Smooth muscle cell (in vitro differentiated cells): ENCODE measurements at regions not wholly inside any gene's neighbourhood (a gene's known extent, or its start where the extent isn't known, plus 50 kb on each side); places are given as distances from the start of the nearest gene placed in this dataset.

Experiments
- DNase-seq: peaks from one replicate; lab custom pipeline; 2025; ENCODE audit not compliant: unreplicated experiment; lab: John Stamatoyannopoulos, UW
- H2AFZ ChIP-seq: fragments of 200-600 bp; sonication (generic); 2 replicates; pipeline ENCODE4 v1.6.0; 2016; ENCODE audit warnings: antibody characterized with exemption, low read depth, mild to moderate bottlenecking
- H3F3A ChIP-seq: fragments of 200-600 bp; sonication (generic); 2 replicates; pipeline ENCODE4 v1.6.0; 2017; ENCODE audit warnings: antibody characterized with exemption, low read depth
- H3K27ac ChIP-seq: fragments of 200-600 bp; sonication (generic); 2 replicates; pipeline ENCODE4 v1.5.1; 2016; ENCODE audit warnings: low read depth, mild to moderate bottlenecking
- H3K27me3 ChIP-seq: fragments of 200-600 bp; sonication (generic); 2 replicates; pipeline ENCODE4 v1.6.1; 2016; ENCODE audit warnings: low read depth, mild to moderate bottlenecking
- H3K36me3 ChIP-seq: fragments of 200-600 bp; sonication (generic); 2 replicates; pipeline ENCODE4 v1.5.1; 2016; ENCODE audit warnings: low read depth
- H3K4me1 ChIP-seq: fragments of 200-600 bp; sonication (generic); 2 replicates; pipeline ENCODE4 v1.5.1; 2016; ENCODE audit warnings: low read depth
- H3K4me2 ChIP-seq: fragments of 200-600 bp; sonication (generic); 2 replicates; pipeline ENCODE4 v1.6.0; 2016; ENCODE audit warnings: mild to moderate bottlenecking
- H3K4me3 ChIP-seq: fragments of 200-600 bp; sonication (generic); 2 replicates; pipeline ENCODE4 v1.5.1; 2016; ENCODE audit warnings: mild to moderate bottlenecking
- H3K79me2 ChIP-seq: fragments of 200-600 bp; sonication (generic); 2 replicates; pipeline ENCODE4 v1.6.0; 2016; ENCODE audit warnings: low read depth, mild to moderate bottlenecking
- H3K9ac ChIP-seq: fragments of 200-600 bp; sonication (generic); 2 replicates; pipeline ENCODE4 v1.6.0; 2016; ENCODE audit warnings: low read depth
- H3K9me3 ChIP-seq: fragments of 200-600 bp; sonication (generic); replicated peaks from 2 replicates; pipeline ENCODE4 v1.5.1; 2016; ENCODE audit warnings: low read depth
- H4K20me1 ChIP-seq: fragments of 200-600 bp; sonication (generic); 2 replicates; pipeline ENCODE4 v1.6.0; 2016; ENCODE audit warnings: low read depth
- WGBS: methylation state at CpG from one replicate; pipeline ENCODE4 v1.1.7; 2016; ENCODE audit warnings: low lambda C conversion rate; 5-methylcytosine and 5-hydroxymethylcytosine counted together
- TF ChIP-seq, protein P1 (sequence below): fragments of 200-600 bp; sonication (generic); IDR thresholded peaks from 2 replicates; pipeline ENCODE4 v1.5.1; 2017; ENCODE audit warnings: borderline replicate concordance, mild to moderate bottlenecking, antibody characterized with exemption; ENCODE audit not compliant: insufficient read depth, poor library complexity, severe bottlenecking

DNA sequence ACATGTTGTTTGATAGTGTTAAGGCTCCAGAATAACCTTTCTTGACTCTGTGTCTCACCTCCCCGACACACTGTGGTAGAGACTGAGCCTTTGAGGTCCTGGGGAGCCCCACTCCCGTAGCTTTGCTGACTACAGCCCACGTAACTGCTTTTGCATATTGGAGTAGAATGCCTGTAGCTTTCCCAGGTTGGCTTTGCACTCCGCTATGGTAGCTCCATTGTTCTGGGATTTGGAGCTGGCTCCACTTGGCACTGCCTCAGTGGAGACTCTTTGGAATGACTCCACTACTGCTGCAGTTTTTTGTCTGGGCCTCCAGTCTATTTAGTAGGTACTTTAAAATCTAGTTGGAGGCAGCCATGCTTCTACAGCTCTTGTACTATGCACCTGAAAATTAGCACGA, 56.2 kb upstream of the ANXA1 start:
- Histone ChIP-seq H3K27me3 (no peaks in the 10 kb centered on the region), H3K4me3 (no peak overlapping the region), H3K27ac (no peak overlapping the region), H3K4me1 (no peaks in the 10 kb centered on the region), H3F3A (no peaks in the 10 kb centered on the region), H3K9ac (no peak overlapping the region), H3K4me2 (no peak overlapping the region), H3K36me3 (no peaks in the 10 kb centered on the region), H2AFZ (no peak overlapping the region), H3K79me2 (no peaks in the 10 kb centered on the region), H3K9me3 (no peaks in the 10 kb centered on the region), H4K20me1 (no peaks in the 10 kb centered on the region)
- TF ChIP-seq, protein P1, sequence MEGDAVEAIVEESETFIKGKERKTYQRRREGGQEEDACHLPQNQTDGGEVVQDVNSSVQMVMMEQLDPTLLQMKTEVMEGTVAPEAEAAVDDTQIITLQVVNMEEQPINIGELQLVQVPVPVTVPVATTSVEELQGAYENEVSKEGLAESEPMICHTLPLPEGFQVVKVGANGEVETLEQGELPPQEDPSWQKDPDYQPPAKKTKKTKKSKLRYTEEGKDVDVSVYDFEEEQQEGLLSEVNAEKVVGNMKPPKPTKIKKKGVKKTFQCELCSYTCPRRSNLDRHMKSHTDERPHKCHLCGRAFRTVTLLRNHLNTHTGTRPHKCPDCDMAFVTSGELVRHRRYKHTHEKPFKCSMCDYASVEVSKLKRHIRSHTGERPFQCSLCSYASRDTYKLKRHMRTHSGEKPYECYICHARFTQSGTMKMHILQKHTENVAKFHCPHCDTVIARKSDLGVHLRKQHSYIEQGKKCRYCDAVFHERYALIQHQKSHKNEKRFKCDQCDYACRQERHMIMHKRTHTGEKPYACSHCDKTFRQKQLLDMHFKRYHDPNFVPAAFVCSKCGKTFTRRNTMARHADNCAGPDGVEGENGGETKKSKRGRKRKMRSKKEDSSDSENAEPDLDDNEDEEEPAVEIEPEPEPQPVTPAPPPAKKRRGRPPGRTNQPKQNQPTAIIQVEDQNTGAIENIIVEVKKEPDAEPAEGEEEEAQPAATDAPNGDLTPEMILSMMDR, result no peak
- WGBS, result 93% methylated on average over 5 of the region's 5 CpGs
- DNase-seq, result no peak

DNA sequence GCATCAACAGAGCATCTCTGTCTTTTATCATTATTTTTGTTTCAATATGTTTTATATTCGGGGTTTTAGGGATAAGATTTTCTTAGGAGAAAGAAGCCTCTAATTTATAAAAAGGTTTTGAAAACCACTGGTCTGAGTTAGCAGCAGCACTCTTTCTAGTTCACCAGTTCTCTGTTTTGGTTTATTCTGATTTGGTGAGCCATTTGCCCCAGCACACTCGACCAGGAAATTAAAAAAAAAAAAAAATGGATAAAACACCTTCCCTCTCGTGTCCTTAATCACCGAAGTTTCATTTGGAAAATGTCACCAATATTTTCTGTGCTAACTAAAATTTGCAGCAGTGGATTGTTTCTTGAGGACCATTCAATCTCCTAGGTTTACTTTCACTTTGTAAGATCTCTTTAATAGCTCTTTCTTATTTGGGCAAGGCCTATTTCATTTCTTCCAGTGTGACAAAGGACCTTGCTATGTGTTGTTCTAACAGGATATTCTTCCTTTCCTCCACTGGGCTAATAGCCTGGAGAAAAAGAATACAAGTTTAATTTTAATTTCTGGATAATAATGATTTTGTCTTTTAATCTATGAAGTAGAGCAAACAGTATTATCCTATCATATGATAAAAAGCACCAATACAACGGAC, 57.8 kb upstream of the ANXA1 start:
- Histone ChIP-seq H3F3A (no peaks in the 10 kb centered on the region), H3K9me3 (no peaks in the 10 kb centered on the region), H3K4me1 (no peaks in the 10 kb centered on the region), H3K27me3 (no peaks in the 10 kb centered on the region), H3K27ac (no peak overlapping the region), H3K4me2 (no peak overlapping the region), H3K4me3 (no peak overlapping the region), H3K79me2 (no peaks in the 10 kb centered on the region), H4K20me1 (no peaks in the 10 kb centered on the region), H3K9ac (no peak overlapping the region), H2AFZ (peak overlapping the region; percentile 34), H3K36me3 (no peaks in the 10 kb centered on the region)
- TF ChIP-seq, protein P1, result no peak
- DNase-seq, result no peak
- 91% methylated on average over 5 of the region's 5 CpGs for WGBS

DNA sequence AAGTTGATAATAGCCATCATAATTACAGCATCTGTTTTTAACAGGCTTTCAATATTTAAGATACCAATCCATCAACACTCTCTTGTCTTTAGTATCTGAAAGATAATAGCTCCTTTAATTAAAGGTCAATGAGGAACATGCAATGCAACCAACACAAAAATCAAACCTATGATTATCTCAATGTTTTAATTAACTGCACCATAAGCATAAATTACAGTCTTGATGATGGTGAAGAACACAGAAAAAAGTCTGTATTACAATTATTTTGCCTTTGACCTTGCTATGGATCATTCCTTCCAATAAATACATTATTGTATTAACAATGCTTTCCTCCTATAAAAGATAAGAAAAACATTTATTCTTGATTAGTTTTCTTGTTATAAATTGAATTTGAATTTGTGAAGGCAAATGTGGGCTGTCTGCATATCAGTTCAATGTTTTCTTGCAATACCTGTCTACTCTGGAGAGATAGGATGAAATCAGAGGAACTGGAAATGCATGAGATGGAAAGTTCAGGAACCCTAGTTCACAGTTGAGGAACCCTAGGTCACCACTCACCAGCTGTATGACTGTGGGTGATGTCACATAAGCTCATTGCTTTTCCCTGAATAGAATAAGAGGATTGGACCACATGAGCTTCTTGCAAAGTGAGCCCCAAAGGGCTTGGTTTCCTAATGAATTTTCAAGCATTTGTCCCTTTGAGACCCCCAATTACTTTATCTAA, 58.5 kb upstream of the ANXA1 start:
- Histone ChIP-seq H3K4me2 (no peak overlapping the region), H2AFZ (no peak overlapping the region)

More for the DNA sequence above, 58.5 kb upstream of the ANXA1 start:
- Histone ChIP-seq H3K27me3 (no peaks in the 10 kb centered on the region), H3K79me2 (no peaks in the 10 kb centered on the region), H3K36me3 (no peaks in the 10 kb centered on the region), H3K27ac (no peak overlapping the region), H3K4me1 (no peaks in the 10 kb centered on the region), H3K9me3 (no peaks in the 10 kb centered on the region), H3K9ac (no peak overlapping the region), H4K20me1 (no peaks in the 10 kb centered on the region), H3K4me3 (no peak overlapping the region), H3F3A (no peaks in the 10 kb centered on the region)
- DNase-seq, result no peak
- TF ChIP-seq, protein P1, result no peak
